Osteoblast (primary cell): ENCODE measurements at regions not wholly inside any gene's neighbourhood (a gene's known extent, or its start where the extent isn't known, plus 50 kb on each side); places are given as distances from the start of the nearest gene placed in this dataset.

ENCODE experiments used
- DNase-seq: peaks from one replicate; pipeline ENCODE4 v3.0.0; 2011; ENCODE audit warnings: low spot score, mixed read lengths; ENCODE audit not compliant: insufficient read length; ENCODE audit errors: missing footprints
- H2AFZ ChIP-seq: 2 replicates; pipeline ENCODE4 v1.6.0; 2011; ENCODE audit warnings: mild to moderate bottlenecking, low read length
- H3K27ac ChIP-seq: 2 replicates; pipeline ENCODE4 v1.5.1; 2011; ENCODE audit warnings: mild to moderate bottlenecking, low read depth, low read length, moderate library complexity
- H3K27me3 ChIP-seq: 2 replicates; pipeline ENCODE4 v1.6.0; 2012; ENCODE audit warnings: mild to moderate bottlenecking, control low read depth, inconsistent platforms, low read length, moderate library complexity; ENCODE audit not compliant: insufficient read depth
- H3K36me3 ChIP-seq: 2 replicates; pipeline ENCODE4 v1.5.1; 2011; ENCODE audit warnings: mild to moderate bottlenecking, low read length, control low read depth, moderate library complexity; ENCODE audit not compliant: insufficient read depth
- H3K4me1 ChIP-seq: 2 replicates; pipeline ENCODE4 v1.5.1; 2011; ENCODE audit warnings: mild to moderate bottlenecking, low read length, control low read depth, moderate library complexity; ENCODE audit not compliant: insufficient read depth
- H3K4me2 ChIP-seq: 2 replicates; pipeline ENCODE4 v1.6.0; 2011; ENCODE audit warnings: mild to moderate bottlenecking, low read length; ENCODE audit not compliant: insufficient read depth
- H3K4me3 ChIP-seq: fragments of 200-600 bp; sonication (generic); 3 replicates; pipeline ENCODE4 v1.5.1; 2012; ENCODE audit warnings: mild to moderate bottlenecking, low read length, inconsistent platforms; ENCODE audit not compliant: insufficient read depth
- H3K79me2 ChIP-seq: 2 replicates; pipeline ENCODE4 v1.6.0; 2012; ENCODE audit warnings: mild to moderate bottlenecking, low read length, control low read depth, inconsistent platforms; ENCODE audit not compliant: insufficient read depth
- H3K9me3 ChIP-seq: 2 replicates; pipeline ENCODE4 v1.5.1; 2011; ENCODE audit warnings: low read depth, low read length, control low read depth
- H4K20me1 ChIP-seq: 2 replicates; pipeline ENCODE4 v1.6.0; 2012; ENCODE audit warnings: mild to moderate bottlenecking, low read length, control low read depth; ENCODE audit not compliant: insufficient read depth
- TF ChIP-seq, protein P1 (sequence below): IDR thresholded peaks from 2 replicates; pipeline ENCODE4 v1.5.1; 2011; ENCODE audit warnings: mild to moderate bottlenecking, low read depth, low read length, moderate library complexity; ENCODE audit errors: extremely low read depth

DNA sequence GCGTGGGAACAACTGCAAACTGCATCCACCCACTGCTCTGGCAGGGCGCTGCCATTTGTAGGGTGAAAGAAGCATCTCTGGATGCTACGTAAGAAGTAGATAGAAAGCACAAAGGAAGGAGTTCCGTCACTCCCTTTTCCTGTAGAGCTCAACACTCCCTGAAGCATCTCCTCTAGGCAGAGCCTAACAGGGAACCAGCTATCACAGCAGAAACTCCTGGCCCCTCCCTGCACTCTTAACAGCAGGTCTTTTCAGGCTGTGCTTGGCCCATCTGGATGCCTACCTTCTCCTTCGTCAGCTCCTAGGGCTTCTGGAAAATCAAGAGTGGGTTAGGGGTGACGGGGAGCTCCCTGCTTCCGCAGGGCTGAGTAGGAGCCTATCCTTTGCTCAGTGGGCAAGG, 112.9 kb upstream of the TLL1 start:
- H4K20me1 ChIP-seq = no peaks in the 10 kb centered on the region
- no peak for DNase-seq
- H3K27me3 ChIP-seq = no peaks in the 10 kb centered on the region
- no peak overlapping the region for H3K4me2 ChIP-seq
- H3K4me3 ChIP-seq = no peak overlapping the region
- H3K36me3 ChIP-seq = no peaks in the 10 kb centered on the region
- H3K79me2 ChIP-seq = no peaks in the 10 kb centered on the region
- H3K9me3 ChIP-seq = no peaks in the 10 kb centered on the region
- TF ChIP-seq, protein P1, sequence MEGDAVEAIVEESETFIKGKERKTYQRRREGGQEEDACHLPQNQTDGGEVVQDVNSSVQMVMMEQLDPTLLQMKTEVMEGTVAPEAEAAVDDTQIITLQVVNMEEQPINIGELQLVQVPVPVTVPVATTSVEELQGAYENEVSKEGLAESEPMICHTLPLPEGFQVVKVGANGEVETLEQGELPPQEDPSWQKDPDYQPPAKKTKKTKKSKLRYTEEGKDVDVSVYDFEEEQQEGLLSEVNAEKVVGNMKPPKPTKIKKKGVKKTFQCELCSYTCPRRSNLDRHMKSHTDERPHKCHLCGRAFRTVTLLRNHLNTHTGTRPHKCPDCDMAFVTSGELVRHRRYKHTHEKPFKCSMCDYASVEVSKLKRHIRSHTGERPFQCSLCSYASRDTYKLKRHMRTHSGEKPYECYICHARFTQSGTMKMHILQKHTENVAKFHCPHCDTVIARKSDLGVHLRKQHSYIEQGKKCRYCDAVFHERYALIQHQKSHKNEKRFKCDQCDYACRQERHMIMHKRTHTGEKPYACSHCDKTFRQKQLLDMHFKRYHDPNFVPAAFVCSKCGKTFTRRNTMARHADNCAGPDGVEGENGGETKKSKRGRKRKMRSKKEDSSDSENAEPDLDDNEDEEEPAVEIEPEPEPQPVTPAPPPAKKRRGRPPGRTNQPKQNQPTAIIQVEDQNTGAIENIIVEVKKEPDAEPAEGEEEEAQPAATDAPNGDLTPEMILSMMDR = no peak
- H3K27ac ChIP-seq = no peak overlapping the region
- no peaks in the 10 kb centered on the region for H3K4me1 ChIP-seq
- H2AFZ ChIP-seq = no peak overlapping the region

- Histone ChIP-seq H3K4me3 (no peak overlapping the region), H3K27me3 (no peaks in the 10 kb centered on the region), H2AFZ (no peak overlapping the region), H4K20me1 (no peaks in the 10 kb centered on the region), H3K36me3 (no peaks in the 10 kb centered on the region), H3K79me2 (no peaks in the 10 kb centered on the region), H3K4me2 (no peak overlapping the region), H3K9me3 (no peaks in the 10 kb centered on the region), H3K4me1 (no peaks in the 10 kb centered on the region), H3K27ac (no peak overlapping the region)
- DNase-seq = no peak
- TF ChIP-seq, protein P1 = no peak
These were observed 111.1 kb upstream of the TLL1 start for GRCh38 chr4:165761963-165762362.

DNA sequence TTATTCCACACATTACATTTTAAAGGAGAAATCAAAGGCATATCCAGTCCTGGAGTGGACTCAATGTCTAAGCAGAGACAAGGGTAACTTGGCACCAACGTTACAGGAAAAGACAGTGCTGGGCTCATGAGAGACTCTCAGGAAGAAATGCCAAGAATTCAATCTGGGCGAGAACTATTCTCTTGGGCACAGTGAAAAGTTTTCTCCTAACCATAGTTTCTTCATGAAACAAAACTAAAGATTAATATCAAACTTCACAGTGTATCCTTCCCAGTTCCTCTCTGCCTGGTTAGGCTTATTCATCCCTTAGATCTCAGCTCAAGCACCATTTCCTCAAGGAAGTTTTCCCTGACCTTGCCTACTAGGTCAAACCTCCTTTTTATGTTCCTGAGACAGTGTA, 109.4 kb upstream of the TLL1 start:
- Histone ChIP-seq H3K4me1 (no peaks in the 10 kb centered on the region), H3K79me2 (no peaks in the 10 kb centered on the region), H4K20me1 (no peaks in the 10 kb centered on the region), H3K27ac (no peak overlapping the region), H3K4me3 (no peak overlapping the region), H3K36me3 (no peaks in the 10 kb centered on the region), H3K27me3 (no peaks in the 10 kb centered on the region), H3K4me2 (no peak overlapping the region), H3K9me3 (no peaks in the 10 kb centered on the region), H2AFZ (no peak overlapping the region)
- no peak for DNase-seq
- TF ChIP-seq, protein P1 = no peak

DNA sequence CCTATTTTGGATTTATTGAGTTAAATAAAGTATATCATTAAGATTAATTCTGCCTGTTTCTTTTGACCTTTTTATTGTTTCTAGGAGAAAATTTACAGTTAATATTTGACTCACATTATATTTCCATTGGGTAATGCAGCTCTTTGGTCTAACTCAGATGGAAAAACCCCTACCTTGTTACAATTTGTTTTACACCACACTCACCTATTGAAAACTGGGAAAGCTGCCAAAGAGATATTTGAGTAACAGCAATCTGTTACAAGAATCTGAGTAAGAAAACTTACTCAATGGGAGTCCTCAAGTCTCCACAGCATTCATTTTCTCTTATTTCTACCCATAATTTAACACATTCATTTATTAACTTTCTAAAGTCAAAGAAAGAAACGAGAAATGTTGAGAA, 108.0 kb upstream of the TLL1 start:
- H3K27me3 ChIP-seq = no peaks in the 10 kb centered on the region
- H4K20me1 ChIP-seq = no peaks in the 10 kb centered on the region
- no peaks in the 10 kb centered on the region for H3K36me3 ChIP-seq
- H3K4me1 ChIP-seq = no peaks in the 10 kb centered on the region
- no peak overlapping the region for H2AFZ ChIP-seq
- H3K4me3 ChIP-seq = no peak overlapping the region
- no peaks in the 10 kb centered on the region for H3K9me3 ChIP-seq
- TF ChIP-seq, protein P1 = no peak
- no peak overlapping the region for H3K27ac ChIP-seq
- H3K4me2 ChIP-seq = no peak overlapping the region
- DNase-seq = no peak
- no peaks in the 10 kb centered on the region for H3K79me2 ChIP-seq
